NCI-H1105 (cell line): ENCODE measurements at regions not wholly inside any gene's neighbourhood (a gene's known extent, or its start where the extent isn't known, plus 50 kb on each side); places are given as distances from the start of the nearest gene placed in this dataset.

Experiments used
- DNase-seq: peaks from one replicate; lab custom pipeline; 2025; lab: John Stamatoyannopoulos, UW

DNA sequence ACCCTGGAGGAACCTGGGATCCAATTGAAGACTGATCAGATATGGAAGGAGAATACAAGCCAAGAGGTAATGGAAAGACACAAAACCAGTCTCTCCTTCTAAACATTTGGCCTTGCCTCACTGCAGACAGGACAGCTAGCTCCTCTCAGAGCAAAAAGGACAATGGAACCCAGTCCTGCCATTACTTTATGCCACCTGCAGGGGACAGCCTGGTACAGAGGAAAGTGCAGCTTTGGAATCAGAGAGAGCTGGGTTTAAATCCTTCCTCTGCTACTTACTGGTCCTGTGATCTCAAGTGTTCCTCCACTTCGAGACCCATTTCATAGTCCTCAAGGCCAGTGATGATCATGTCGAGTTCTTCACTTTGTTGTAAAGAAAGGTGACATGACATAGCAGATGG lies 159.4 kb upstream of the SMAD3 start:
- no peak for DNase-seq

DNA sequence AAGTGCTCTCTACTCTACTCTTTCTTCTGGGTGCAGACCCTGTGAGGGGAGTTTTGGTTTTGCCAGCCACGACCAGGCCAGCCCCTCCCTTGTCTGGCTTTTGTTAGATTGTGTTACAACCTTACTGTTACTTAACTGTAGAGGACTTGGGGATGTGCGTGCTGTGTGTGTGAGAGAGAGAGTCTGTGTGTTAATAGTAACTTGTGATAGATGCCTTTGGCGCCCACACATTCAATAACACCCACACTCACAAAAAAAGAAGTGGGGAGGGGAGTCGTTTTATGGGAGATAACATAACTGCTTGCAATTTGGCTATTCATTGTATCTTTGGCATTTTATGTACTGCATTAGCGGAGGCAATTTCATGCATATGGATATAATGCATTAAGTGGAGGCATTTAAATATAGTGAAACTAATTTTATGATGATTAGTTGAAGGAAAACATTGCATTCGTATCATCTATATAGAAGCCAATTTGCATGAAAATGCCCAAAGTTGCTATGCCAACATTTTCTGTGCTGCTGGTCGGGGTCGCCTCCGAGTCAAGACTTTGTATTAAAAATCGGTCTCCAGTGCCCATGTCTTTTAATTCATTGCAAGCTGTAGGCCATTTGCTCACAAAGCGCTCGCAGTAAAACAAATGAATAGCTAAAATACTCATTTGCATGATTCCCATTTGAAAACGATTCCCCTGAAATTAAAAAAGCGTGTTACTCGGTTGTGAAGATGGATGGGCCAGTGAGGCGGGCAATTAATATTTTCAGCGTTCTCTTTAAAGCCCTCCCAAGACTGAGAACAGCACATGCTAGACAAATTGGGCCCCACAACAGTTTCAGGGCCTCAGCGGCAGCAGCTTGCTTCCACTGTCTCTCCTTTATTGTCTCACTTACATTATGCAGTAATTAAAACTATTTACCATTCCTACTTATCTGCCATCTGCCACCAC lies 158.5 kb upstream of the SMAD3 start:
- DNase-seq: no peak

DNA sequence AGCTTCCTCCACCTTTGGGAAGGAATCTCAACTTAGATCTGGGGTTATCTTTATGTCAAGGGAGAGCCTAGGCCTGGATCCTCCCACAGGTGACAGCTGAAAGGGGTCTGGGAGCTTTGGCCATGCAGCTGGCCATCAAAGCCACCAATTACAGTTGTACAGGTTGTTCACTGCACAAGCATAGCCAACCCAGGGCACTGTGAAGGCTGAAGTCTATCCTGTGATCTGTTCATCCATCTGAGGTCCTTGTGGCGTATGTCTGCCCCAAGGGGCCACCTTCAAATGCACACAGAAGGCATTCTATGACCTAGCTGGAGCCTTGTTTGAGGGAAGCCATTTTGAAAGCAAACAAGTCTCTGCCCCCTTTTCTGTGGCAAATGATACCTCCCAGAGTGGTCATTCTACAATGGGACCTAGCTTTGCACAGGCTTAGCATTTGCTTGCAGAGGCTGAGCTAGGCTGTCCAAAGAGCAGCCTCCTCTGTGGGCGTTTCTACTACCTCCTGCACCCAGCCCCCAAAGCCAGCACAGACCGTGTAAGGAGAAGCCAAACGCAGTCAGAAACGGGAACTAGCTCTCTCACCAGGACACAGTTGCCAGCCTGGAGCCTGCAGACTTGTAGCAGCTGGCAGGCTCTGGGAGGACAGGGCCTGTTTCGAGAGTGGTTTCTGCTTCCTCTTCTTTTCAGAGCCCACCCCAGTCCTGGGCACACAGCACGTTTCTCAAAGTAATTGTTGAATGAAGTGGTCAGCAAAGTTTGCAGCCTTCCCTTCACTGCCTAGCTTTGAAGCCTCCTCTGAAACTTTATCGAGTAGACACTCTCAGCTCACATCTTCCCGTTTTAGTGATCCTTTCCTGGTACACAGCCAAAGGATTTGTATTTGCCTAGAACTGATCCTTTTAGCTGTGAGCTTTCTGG lies 157.3 kb upstream of the SMAD3 start:
- DNase-seq: no peak

DNA sequence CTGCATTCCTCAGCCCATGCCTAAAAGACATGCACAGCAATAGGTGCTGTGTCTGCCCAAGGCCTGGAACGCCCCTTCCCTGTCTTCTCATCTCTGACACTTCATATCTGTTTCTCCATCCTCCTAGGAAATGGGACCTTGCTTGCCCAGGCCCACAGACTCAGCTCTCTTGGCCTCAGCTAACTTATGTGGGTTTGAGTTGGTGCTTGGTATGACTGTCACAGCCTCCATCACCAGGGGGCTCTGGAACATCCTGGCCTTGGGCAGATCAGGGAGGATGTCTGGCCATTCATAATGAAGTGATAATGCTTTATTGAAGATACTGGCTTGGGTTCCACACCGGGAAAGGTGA lies 156.7 kb upstream of the SMAD3 start:
- DNase-seq: no peak

DNA sequence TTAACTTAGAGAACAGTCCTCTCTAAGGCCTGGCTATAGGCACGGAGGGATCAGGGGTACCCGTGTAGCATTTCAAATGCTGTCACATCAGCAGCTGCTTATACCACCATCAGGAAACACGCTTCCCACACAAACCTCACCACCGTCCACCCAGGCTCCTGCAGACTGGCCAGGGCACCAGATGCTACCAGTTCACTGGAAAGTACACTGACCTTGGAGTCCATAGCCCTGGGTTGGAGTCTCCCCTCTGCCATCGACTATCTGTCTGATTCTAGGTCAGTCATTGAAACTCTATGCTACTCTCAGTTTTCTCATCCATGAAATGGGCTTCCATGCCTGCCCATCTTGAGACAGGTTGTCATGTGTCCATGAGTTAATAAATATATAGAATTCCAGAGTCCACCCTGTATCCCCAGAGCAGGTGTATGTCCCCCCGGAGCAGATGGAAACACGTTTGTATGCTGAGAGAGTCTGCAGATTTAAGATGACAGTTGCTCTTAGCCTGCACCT lies 156.0 kb upstream of the SMAD3 start:
- DNase-seq: no peak

DNA sequence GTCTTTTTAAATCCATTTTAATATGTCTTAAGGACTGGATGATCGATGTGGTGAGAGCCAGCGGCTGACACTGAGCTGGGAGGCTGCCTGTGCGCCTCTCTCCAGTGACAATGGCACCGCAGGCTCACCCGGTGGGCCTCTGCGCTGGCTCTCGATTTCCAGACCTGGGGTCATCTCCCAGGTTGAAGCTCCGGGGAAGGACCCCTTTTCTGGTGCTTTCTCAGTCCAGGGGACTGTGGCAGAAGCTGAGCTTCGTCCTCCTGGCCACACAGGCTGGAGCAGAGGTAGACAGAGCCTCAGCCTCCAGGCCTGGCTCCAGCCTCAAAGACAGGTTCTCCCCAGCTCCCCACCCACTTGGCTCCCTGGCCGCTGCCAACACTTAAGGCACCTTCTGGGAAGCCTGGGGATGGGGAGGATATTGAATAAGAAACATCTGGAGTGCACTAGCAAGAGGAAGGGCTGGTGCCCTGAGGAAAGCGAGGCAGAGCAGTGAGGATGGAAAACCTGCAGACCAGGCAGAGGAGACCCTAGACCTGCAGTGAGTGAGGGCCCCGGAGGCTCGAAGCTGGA lies 154.2 kb upstream of the SMAD3 start:
- DNase-seq: no peak

DNA sequence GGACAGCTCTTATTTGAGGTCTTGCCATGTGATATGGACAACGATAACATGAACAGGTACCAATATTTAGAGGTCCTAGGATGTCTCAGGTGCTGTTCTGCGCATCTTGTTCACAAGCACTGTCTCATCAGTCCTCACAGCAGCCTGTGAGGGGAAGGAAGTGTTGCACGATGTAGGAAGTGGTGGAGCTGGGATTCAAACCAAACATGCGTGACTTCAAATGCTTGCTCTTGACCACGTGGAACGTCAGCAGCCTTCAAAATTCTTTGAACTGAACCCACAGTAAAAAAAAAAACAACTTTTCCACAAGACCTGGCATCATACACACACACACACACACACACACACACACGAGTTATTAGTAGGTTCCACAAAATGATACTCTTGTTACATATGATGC lies 153.4 kb upstream of the SMAD3 start:
- DNase-seq: no peak

DNA sequence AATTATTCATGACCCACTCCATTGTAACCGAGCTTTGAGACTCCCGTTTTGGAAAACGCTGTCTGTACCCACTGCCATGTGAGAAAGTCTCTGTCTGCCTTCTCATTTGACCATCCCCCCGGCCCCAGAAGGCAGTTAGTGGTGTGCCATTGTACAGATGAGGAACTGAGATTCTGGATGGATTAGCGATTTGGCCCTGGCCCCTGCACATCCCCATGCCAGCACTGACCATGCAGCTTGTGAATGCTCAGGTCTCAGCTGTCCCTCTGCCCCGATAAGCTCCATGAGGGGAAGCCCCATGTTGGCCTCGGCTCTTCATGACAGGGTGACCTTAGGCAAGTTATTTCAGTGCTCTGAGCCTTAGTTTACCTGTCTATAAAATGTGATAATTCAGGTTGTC lies 153.0 kb upstream of the SMAD3 start:
- no peak for DNase-seq

DNA sequence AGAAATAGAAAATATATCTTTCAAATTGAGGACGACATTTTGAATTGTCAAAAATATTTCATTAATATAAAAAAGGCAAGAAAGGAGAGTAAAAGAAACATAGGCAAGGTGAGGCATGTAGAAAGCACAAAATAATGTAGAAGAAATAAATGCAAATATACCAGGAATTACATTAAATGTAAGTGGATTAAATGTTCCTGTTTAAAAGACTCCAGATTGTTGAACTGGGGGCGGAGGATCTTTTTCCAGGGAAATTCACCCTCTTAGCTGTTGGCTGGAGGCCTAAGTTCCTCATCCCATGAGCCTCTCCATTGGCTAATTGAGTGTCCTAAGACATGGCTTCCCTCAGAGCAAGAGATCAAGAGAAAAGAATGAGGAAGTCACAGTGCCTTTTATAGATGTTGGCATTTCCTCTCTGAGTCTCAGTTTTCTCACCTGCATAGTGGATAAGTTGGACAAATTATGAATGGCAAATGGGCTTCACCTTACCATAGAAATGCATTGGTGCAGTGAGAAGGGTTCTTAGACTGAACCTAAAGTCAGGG lies 147.4 kb upstream of the SMAD3 start:
- DNase-seq: no peak

DNA sequence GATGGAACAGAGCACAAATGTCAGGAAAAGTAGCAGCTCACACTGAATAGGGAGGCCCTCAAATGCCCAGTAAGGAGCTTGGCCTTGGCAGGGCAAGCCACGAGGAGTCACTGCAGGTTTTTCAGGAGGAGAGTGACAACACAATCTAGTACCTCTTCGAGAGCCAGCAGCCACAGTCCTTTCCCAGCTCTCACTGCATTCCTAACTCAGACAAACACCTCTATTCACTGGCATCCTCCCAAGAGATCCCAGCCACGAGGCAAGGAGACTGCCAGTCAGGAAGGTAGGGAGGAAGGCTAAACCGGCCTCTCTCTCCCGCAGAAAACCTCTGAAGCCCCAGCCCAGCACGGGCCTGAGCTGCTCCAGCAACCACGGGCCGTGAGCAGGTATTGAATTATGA lies 146.0 kb upstream of the SMAD3 start:
- DNase-seq: no peak

DNA sequence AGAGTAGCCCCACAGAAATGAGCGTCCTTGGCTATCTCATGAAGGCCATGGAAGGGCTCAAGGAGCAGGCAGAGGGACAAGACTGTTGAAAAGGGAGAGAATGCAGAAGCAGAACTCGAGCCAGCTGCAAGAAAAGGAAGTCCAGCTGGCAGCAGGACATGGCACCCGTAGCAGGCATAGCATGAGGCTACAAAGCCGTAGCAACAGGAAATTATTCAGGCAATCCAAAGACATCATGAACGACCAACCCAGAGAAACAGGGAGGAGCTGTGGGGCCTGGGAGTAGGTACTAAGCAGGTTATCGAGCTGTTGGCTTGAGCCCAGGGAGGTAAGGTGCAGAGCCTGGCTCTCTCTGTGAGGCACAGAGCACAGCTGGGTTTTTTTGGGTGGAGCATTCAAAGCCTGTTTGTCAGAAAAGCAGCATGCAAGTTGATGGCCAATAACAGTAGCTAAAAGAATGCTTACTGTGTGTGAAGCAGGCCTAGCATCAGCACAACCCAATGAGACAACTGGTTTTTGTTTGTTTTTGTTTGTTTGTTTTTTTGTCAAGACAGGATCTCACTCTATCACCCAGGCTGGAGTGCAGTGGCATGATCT lies 144.0 kb upstream of the SMAD3 start:
- no peak for DNase-seq

DNA sequence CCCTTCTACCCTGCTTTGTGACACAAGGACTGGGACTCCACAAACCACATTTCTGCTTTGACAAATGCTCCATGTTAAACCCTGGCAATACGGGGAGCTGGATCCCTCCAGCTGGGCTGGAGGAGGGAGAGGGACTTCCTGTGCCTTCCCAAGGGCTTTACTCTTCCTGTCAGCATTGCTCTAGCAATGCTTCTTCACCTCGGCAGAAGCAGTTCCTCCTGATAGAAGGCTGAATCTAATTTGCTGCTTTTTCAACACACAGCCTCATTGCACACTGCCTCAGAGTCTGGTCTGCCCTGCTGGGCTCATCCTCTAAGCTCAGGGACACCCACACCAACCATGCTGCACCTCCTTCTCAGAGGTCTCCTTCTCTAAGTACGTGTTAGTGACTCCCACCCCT lies 142.8 kb upstream of the SMAD3 start:
- DNase-seq: no peak

DNA sequence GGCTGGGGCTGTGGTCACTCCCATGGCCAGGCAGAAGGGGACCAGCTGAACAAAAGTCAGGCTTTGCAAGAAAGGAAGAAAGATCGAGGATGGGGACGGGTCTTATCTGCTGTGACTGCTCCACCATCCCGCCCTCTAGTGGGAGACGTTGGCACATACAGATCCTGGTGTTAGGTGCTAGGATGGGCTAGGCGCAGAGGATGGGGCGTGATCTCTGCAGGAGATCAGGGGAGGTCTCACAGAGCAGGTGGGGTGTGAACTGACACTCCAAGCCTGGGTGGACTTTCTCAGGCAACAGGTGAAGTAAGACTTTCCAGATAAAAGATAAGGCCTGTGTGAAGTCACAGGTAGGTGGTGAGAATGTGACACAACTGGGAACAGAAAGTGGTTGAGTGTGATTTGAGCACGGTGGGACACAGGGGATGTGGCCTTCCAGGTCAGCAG lies 141.9 kb upstream of the SMAD3 start:
- peak; percentile 17 for DNase-seq

DNA sequence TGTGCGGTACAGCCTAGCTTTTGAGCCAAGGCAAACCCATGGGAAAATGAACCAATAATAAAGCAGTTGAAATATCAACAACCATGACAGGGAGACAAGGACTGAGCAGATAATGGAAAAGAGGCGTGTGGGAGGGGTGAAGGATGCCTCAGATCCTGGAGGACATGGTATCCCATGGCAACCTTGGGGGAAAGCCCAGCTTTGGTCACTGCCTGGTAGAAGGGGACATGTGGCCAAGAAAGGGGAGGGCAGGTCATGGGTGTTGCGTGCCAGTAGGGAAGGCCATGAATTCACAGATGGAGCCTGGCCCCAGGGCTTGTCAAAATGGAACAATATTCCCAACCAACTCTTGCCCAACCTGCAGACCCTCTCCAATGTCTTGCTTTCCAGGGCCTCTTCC lies 140.5 kb upstream of the SMAD3 start:
- DNase-seq: no peak

DNA sequence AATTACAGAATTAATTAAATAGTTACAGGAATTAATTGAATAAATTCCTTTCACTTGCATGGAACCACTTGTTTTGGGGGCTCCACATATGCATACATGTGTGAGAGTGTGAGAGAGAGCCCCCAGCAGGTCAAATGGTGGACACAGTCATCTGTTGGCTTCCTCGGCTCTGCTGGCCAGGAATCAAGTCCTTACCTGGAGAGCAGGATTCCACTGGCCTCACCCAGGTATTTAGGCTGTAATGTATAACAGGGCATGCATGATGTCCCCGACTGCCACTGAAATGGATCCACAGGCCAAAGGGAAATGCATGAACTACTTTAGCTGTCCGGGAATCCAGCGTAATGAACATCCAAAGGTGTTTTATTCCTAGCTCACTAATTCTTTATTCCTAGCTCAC lies 139.7 kb upstream of the SMAD3 start:
- no peak for DNase-seq

DNA sequence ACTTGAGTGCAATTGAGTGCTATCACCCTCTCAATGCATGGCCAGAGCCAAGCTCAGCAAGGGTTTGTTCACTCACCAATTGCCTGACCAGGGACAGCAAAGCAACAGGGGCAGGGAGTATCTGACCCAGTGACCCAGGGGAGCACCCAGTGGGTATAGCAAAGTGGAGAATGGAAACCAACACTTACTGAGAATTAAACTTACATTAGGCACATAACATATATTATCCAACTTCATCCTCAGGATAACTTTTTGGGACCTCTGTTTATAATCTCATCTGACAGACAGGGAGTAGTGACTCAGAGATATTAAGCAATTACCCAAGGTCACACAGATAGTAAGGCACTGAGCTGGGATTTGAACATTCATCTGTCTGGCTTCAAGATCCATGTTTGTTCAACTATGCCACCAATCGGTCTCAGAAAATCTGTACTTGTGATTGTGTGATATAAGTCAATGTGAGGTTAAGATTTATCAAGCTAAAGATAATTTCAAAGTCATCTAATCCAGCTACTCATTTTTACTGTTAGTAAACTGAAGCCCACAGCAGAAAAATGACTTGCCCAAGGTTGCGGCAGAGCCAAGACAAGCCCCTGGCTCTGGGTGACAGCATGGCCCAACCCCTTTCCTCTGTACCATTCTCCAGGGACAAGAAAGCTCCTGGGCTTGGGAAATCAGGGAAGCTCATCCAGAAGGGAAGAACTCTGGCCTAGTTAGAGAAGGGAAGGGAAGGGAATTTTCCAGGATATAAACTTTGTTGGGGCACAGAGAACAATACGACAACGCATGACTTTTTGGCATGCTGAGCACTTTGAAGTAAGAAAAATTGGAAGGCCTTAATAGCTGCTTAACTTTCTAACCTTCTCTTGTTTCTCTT lies 138.0 kb upstream of the SMAD3 start:
- no peak for DNase-seq

DNA sequence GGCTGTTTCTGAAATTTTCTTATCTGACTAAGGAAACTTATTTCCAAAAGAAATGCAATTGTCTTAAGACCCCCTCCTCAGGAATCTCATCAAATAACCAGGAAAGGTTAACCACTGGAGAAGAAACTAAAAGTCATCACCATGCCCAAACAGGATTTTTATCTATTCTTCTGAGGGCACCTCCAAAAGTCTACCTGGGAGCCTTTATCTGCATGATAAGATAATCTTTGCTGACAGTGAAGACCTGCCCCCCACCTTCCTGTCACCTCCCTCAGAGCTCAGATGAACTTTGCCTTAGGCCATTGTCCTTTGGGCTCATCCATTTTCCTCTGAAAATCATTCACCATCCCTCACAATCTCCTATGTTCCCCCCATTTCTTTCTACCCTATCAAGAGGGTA lies 137.3 kb upstream of the SMAD3 start:
- no peak for DNase-seq

DNA sequence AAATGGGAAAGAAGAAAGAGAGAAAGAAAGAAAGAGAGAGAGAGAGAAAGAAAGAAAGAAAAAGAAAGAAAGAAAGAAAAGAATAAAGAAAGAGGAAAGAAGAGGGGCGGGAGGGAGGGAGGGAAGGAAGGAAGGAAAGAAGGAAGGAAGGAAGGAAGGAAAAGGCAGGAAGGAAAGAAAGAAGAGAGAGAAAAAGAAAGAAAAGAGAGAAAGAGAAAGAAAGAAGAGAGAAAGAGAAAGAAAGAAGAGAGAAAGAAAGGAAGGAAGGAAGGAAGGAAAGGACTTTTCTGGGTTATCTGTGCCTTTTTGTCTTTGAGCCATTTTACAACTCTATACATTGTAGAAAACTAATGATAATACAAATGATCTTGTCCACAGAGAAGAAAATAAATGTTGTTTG lies 136.6 kb upstream of the SMAD3 start:
- no peak for DNase-seq

DNA sequence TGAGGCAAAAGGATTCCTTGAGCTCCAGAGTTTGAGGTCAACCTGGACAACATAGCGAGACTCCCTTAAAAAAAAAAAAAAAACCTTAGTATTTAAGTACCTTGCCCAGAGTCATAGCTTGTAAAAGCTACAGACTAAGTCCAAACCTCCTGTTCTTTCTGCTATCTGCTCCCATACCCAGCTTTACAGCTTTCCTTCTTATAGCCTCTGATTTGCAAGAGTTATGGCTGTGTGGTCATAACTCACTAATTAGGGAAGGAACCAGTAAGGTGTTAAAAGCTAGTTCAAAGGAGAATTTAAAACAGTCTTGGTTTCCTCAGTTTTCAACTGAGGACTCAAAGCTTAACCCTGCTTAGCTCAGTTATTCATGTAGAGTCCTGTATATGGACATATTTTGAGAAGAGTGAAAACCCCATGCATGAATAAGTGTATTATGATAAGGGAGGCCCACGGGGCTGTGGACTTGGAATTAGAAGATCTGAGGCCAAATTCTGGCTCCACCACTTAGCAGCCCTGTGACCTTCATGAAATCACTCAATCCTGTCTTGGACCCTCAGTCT lies 135.5 kb upstream of the SMAD3 start:
- no peak for DNase-seq
